Stimulated activated naive B cell treated with anti-CD40 and anti-IgM and Interleukin-4, amounts not matched to agents 10 μg/mL and 1 μg/mL and 100 μg/mL, for 72 hours (primary cell): ENCODE measurements at regions not wholly inside any gene's neighbourhood (a gene's known extent, or its start where the extent isn't known, plus 50 kb on each side); places are given as distances from the start of the nearest gene placed in this dataset.
"Not testable (repeated sequence)": the region's sequence is repeated elsewhere in the genome, so short reads cannot be mapped to it uniquely, and the experiment has no call there.

Experiments
- ATAC-seq, 2 donors: fragments of 150-1000 bp; cut with Tn5 transposase; replicated peaks; 2 replicates each; pipeline ENCODE4 v1.10.0; 2021; ENCODE audit warnings: moderate library complexity in 1 of 2
- DNase-seq: peaks from one replicate; pipeline ENCODE4 v3.0.0; 2021
- H3K27ac Mint-ChIP-seq: one replicate; pipeline ENCODE4 v1.8.0; 2022; ENCODE audit warnings: mild to moderate bottlenecking, mixed read lengths
- H3K27me3 Mint-ChIP-seq, 2 donors: one replicate each; pipeline ENCODE4 v1.8.0; 2022; ENCODE audit warnings: mixed read lengths in 2 of 2
- H3K36me3 Mint-ChIP-seq, 2 donors: one replicate each; pipeline ENCODE4 v1.8.0; 2022; ENCODE audit warnings: mixed read lengths in 2 of 2, mild to moderate bottlenecking in 1 of 2
- H3K4me1 Mint-ChIP-seq, 2 donors: one replicate each; pipeline ENCODE4 v1.8.0; 2022; ENCODE audit warnings: mixed read lengths in 2 of 2, mild to moderate bottlenecking in 1 of 2
- H3K4me3 Mint-ChIP-seq, 2 donors: one replicate each; pipeline ENCODE4 v1.8.0; 2022; ENCODE audit warnings: mild to moderate bottlenecking in 2 of 2, mixed read lengths in 2 of 2, moderate library complexity in 1 of 2
- H3K9me3 Mint-ChIP-seq, 2 donors: one replicate each; pipeline ENCODE4 v1.8.0; 2022; ENCODE audit warnings: mixed read lengths in 2 of 2, mild to moderate bottlenecking in 1 of 2

GRCh38 chr12:47314996-47315395, 235.2 kb upstream of the AMIGO2 start:
- no peak for DNase-seq
- H3K9me3 Mint-ChIP-seq: peaks cover 5 to 11% of the 10 kb centered on the region in 2 donors
- peaks cover 40 to 77% of the 10 kb centered on the region in 2 donors for H3K4me1 Mint-ChIP-seq
- no peaks in the 10 kb centered on the region for H3K27me3 Mint-ChIP-seq
- peak overlapping the region; percentile 75 for H3K27ac Mint-ChIP-seq
- H3K36me3 Mint-ChIP-seq: peaks cover 18 to 22% of the 10 kb centered on the region in 2 donors
- peak overlapping the region in 1 of 2 donors; percentile 17 for H3K4me3 Mint-ChIP-seq
- peak; percentile 41 to 51 for ATAC-seq

GRCh38 chr12:47312808-47313426, 233.2 kb upstream of the AMIGO2 start:
- H3K4me3 Mint-ChIP-seq: peak overlapping the region; percentile 1 to 19
- H3K27ac Mint-ChIP-seq: peak overlapping the region; percentile 38
- DNase-seq (peak; percentile 26), ATAC-seq (peak; percentile 81 to 87)
- peaks cover 19 to 20% of the 10 kb centered on the region in 2 donors for H3K9me3 Mint-ChIP-seq
- no peaks in the 10 kb centered on the region for H3K27me3 Mint-ChIP-seq
- H3K4me1 Mint-ChIP-seq: peaks cover 40 to 87% of the 10 kb centered on the region in 2 donors
- H3K36me3 Mint-ChIP-seq: peaks cover 34 to 43% of the 10 kb centered on the region in 2 donors

- Mint-ChIP-seq H3K27ac (no peak overlapping the region), H3K9me3 (peaks cover 23 to 24% of the 10 kb centered on the region in 2 donors), H3K4me1 (peaks cover 45 to 90% of the 10 kb centered on the region in 2 donors), H3K27me3 (no peaks in the 10 kb centered on the region), H3K4me3 (no peak overlapping the region), H3K36me3 (peaks cover 42 to 50% of the 10 kb centered on the region in 2 donors)
- ATAC-seq: no peak
- DNase-seq: no peak
Measured at GRCh38 chr12:47312147-47312546, 232.4 kb upstream of the AMIGO2 start.

- Mint-ChIP-seq H3K36me3 (peaks cover 48 to 56% of the 10 kb centered on the region in 2 donors), H3K27ac (peak overlapping the region; percentile 88), H3K9me3 (peaks cover 28% of the 10 kb centered on the region in 2 donors), H3K4me3 (no peak overlapping the region), H3K27me3 (no peaks in the 10 kb centered on the region), H3K4me1 (peaks cover 49 to 90% of the 10 kb centered on the region in 2 donors)
- ATAC-seq: no peak
- no peak for DNase-seq
Measured at GRCh38 chr12:47311568-47311967, 231.8 kb upstream of the AMIGO2 start.

GRCh38 chr12:47311010-47311409, 231.3 kb upstream of the AMIGO2 start:
- Mint-ChIP-seq H3K36me3 (peaks cover 52 to 60% of the 10 kb centered on the region in 2 donors), H3K4me3 (no peak overlapping the region), H3K9me3 (peaks cover 28 to 31% of the 10 kb centered on the region in 2 donors), H3K27me3 (no peaks in the 10 kb centered on the region), H3K27ac (peak overlapping the region; percentile 88), H3K4me1 (peaks cover 51 to 92% of the 10 kb centered on the region in 2 donors)
- DNase-seq: no peak
- ATAC-seq: no peak

GRCh38 chr12:47308672-47309071, 228.9 kb upstream of the AMIGO2 start:
- Mint-ChIP-seq H3K4me3 (no peak overlapping the region), H3K27ac (peak overlapping the region; percentile 25), H3K36me3 (peaks cover 66 to 70% of the 10 kb centered on the region in 2 donors)

GRCh38 chr12:47307680-47308399, 228.1 kb upstream of the AMIGO2 start:
- DNase-seq (peak; percentile 73), ATAC-seq (peak; percentile 90 to 91)
- no peaks in the 10 kb centered on the region for H3K27me3 Mint-ChIP-seq
- peak overlapping the region; percentile 90 to 93 for H3K4me3 Mint-ChIP-seq
- peaks cover 34 to 39% of the 10 kb centered on the region in 2 donors for H3K9me3 Mint-ChIP-seq
- H3K27ac Mint-ChIP-seq: peak overlapping the region; percentile 98
- peaks cover 70 to 75% of the 10 kb centered on the region in 2 donors for H3K36me3 Mint-ChIP-seq
- peaks cover 41 to 89% of the 10 kb centered on the region in 2 donors for H3K4me1 Mint-ChIP-seq

More at GRCh38 chr12:47308672-47309071, 228.9 kb upstream of the AMIGO2 start:
- Mint-ChIP-seq H3K4me1 (peaks cover 41 to 89% of the 10 kb centered on the region in 2 donors), H3K9me3 (peaks cover 30 to 37% of the 10 kb centered on the region in 2 donors), H3K27me3 (no peaks in the 10 kb centered on the region)
- no peak for DNase-seq
- ATAC-seq: no peak

GRCh38 chr12:47306773-47307679, 227.3 kb upstream of the AMIGO2 start:
- DNase-seq: peak; percentile 65
- H3K4me3 Mint-ChIP-seq: peak overlapping the region; percentile 90 to 93
- H3K9me3 Mint-ChIP-seq: peaks cover 37 to 40% of the 10 kb centered on the region in 2 donors
- ATAC-seq: peak; percentile 61 to 66
- H3K4me1 Mint-ChIP-seq: peaks cover 45 to 90% of the 10 kb centered on the region in 2 donors
- peak overlapping the region; percentile 98 for H3K27ac Mint-ChIP-seq
- not testable (repeated sequence) for H3K27me3 Mint-ChIP-seq
- H3K36me3 Mint-ChIP-seq: peaks cover 76 to 83% of the 10 kb centered on the region in 2 donors

- Mint-ChIP-seq H3K4me1 (peaks cover 41 to 89% of the 10 kb centered on the region in 2 donors), H3K27ac (peak overlapping the region; percentile 98)
Measured at GRCh38 chr12:47306130-47306529, 226.4 kb upstream of the AMIGO2 start.

GRCh38 chr12:47305464-47305863, 225.7 kb upstream of the AMIGO2 start:
- Mint-ChIP-seq H3K27ac (peak overlapping the region; percentile 78), H3K36me3 (peaks cover 72 to 84% of the 10 kb centered on the region in 2 donors), H3K4me1 (peaks cover 40 to 85% of the 10 kb centered on the region in 2 donors), H3K9me3 (peaks cover 32 to 40% of the 10 kb centered on the region in 2 donors), H3K4me3 (peak overlapping the region; percentile 45 to 93), H3K27me3 (no peaks in the 10 kb centered on the region)
- no peak for ATAC-seq
- no peak for DNase-seq

More at GRCh38 chr12:47306130-47306529, 226.4 kb upstream of the AMIGO2 start:
- H3K9me3 Mint-ChIP-seq: peaks cover 32 to 40% of the 10 kb centered on the region in 2 donors
- DNase-seq (no peak), ATAC-seq (no peak)
- no peaks in the 10 kb centered on the region for H3K27me3 Mint-ChIP-seq
- peak overlapping the region; percentile 90 to 93 for H3K4me3 Mint-ChIP-seq
- H3K36me3 Mint-ChIP-seq: peaks cover 77 to 86% of the 10 kb centered on the region in 2 donors

GRCh38 chr12:47303995-47304560, 224.3 kb upstream of the AMIGO2 start:
- peaks cover 71 to 82% of the 10 kb centered on the region in 2 donors for H3K36me3 Mint-ChIP-seq
- H3K9me3 Mint-ChIP-seq: peaks cover 35 to 38% of the 10 kb centered on the region in 2 donors
- peak overlapping the region; percentile 17 to 39 for H3K4me3 Mint-ChIP-seq
- no peak for DNase-seq
- peaks cover 43 to 82% of the 10 kb centered on the region in 2 donors for H3K4me1 Mint-ChIP-seq
- no peak for ATAC-seq
- H3K27me3 Mint-ChIP-seq: no peaks in the 10 kb centered on the region
- H3K27ac Mint-ChIP-seq: peak overlapping the region; percentile 95

- H3K36me3 Mint-ChIP-seq: peaks cover 72 to 82% of the 10 kb centered on the region in 2 donors
- no peaks in the 10 kb centered on the region for H3K27me3 Mint-ChIP-seq
- peaks cover 34 to 39% of the 10 kb centered on the region in 2 donors for H3K9me3 Mint-ChIP-seq
- peak overlapping the region; percentile 95 for H3K27ac Mint-ChIP-seq
- H3K4me1 Mint-ChIP-seq: peaks cover 43 to 82% of the 10 kb centered on the region in 2 donors
- no peak for DNase-seq
- H3K4me3 Mint-ChIP-seq: peak overlapping the region in 1 of 2 donors; percentile 39
- no peak for ATAC-seq
Measured at GRCh38 chr12:47303207-47303606, 223.4 kb upstream of the AMIGO2 start.

GRCh38 chr12:47302111-47302671, 222.4 kb upstream of the AMIGO2 start:
- peaks cover 28 to 34% of the 10 kb centered on the region in 2 donors for H3K9me3 Mint-ChIP-seq

More at GRCh38 chr12:47302111-47302671, 222.4 kb upstream of the AMIGO2 start:
- H3K36me3 Mint-ChIP-seq: peaks cover 64 to 73% of the 10 kb centered on the region in 2 donors
- no peaks in the 10 kb centered on the region for H3K27me3 Mint-ChIP-seq
- H3K27ac Mint-ChIP-seq: peak overlapping the region; percentile 95
- H3K4me1 Mint-ChIP-seq: peaks cover 37 to 77% of the 10 kb centered on the region in 2 donors
- ATAC-seq (peak; percentile 86 to 92), DNase-seq (no peak)
- H3K4me3 Mint-ChIP-seq: peak overlapping the region; percentile 13 to 17
